NCI-H128 (cell line): ENCODE measurements at regions not wholly inside any gene's neighbourhood (a gene's known extent, or its start where the extent isn't known, plus 50 kb on each side); places are given as distances from the start of the nearest gene placed in this dataset.

Source experiments
- DNase-seq: peaks from one replicate; lab custom pipeline; 2025; ENCODE audit not compliant: unreplicated experiment; lab: John Stamatoyannopoulos, UW

DNA sequence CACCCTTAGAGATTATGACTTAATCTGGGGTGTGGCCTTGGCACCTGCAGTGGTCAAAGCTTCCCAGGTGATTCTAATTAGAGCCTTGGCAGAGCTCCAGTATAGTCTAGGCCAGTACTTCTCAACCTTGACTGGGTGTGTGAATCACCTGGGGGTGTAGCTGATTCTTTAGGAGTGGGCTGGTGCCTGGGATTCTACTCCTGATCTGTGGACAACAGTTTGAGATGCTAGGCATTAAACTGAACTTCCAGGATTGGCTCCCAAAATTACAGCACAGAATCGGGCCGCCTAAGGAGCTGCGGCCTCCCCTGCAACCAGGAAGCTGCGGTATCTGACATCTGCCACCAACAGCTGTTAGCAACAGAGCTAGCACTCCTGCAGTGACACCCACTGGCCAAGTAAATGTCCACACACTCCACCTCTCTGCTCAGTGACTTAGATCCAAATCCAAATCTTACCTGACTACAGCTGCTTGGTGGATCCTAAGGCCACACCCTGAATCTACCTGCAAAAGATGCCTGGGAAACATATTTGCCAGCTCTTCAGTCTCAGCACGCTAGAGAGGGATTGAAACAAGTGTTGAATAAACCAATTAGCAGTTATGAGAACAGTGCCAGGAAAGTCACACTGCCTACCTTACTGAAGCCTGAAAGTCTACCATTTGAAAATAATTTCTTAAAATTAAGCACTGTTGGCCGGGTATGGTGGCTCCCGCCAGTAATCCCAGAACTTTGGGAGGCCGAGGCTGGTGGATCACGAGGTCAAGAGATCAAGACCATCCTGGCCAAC is 126.7 kb downstream of the UNC5CL start:
- DNase-seq = no peak

DNA sequence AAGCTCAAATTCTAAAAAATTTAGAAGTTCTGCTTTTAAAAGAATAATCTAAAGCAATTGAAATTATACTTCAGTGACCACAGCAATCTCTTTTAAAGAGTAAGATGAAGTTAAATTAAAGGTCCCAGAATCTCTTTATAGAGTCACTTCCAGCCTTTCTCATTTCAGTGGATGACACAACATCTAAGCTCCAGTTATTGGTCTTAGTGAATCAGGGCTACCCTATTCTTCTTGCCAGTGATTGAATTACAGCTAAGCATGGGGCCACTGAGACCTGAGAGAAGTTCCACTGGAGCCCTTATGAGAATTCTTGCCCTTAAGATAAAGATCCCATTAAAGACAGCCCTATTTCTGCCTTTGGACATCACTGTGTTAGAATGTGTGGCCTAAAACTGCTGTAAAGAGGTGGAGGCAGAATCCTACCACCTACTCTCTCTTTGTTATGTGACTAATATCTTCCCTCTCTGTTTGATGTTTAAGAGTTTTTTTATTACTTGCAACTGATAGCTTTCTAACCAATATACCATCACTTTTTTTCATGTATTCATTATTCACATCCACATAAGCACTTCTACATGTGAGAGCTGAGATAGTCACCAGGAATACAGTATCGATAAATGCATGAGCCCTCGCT is 128.6 kb downstream of the UNC5CL start:
- DNase-seq = no peak

DNA sequence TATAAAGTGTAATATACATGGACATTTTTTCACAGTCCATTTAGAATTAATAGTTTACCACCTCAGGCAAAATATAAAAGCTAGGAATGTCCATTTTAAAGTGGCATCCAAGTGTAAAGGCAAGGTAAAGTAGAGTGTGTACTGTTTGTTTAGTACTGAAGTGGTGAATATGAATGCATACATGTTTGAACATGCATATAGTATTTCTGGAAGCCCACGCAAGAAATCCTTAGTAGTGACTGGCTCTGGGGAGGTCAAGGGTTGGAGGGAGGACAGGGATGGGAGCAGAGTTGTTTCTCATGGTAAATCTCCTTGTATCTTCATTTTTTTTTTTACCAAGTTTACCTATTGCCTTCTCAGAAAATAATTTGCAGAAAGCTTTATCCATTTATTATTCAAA is 129.2 kb downstream of the UNC5CL start:
- DNase-seq = no peak

DNA sequence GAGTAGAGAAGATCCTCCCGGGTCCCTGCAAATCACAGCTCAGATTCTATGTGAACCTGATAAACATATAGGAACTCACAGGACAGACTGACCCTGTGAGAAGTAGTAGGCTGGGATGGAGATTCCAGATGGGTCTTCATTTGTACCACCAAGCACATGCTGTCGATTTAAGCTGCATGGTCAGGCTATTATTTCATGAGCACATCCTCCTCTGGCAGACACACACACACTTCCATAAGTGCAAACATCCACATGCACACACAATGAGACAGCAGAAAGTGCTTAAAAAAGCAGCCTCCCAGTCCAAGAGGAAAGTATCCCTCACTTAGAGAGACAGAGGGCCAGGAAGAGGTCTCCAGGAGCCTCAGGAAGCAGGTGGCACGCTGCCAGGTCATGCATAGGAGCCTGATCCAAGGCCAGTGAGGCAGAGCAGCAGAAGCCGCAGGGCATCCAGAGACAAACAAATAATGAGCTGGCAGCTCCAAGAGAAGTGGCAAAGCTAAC is 131.8 kb downstream of the UNC5CL start:
- DNase-seq = peak; percentile 72

DNA sequence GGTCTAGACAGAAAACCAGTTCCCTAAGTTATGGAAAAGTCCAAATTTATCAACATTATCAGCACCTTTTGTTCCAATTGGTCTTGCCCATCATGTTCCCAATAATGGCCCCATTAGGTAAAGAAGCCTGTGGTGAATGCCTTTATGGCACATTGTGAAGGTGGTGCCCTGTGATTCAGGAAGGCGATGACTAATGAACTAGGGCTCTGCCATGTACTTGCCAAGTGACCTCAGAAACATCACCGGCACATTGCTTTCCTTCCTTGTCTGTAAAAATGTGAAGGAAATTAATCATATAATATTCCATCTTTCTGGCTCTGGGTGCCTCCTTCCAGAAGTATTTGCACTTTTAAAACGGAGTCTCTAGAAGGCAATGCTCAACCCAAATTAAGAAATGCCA is 132.3 kb downstream of the UNC5CL start:
- no peak for DNase-seq

DNA sequence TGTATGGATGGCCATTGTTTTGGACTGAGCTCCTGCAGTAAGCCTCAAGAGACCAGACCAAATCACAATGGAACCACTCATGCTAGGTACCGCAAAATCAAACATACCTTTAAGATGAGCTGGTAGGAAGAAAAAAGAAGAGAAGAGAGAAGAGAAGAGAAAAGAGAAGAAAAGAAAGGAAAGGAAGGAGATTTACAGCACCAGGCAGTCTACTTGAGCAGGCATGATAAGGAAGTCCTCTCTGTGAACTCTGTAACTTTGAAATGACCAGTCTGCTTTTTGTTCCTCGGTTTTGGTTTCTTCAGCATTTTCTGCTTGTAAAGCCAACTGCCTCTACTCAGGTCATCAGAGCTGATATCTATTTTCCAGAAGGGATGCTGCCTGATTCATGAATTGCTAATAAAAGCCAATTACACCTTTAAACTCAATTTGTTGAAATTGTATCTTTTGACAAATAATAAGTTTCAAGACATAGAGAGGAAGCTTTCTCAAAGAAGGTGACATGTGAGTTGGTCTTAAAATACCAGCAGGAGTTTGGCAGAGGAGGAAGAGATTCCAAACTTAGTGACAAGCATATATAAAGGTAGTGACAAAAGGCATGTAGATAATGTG is 134.3 kb downstream of the UNC5CL start:
- no peak for DNase-seq

DNA sequence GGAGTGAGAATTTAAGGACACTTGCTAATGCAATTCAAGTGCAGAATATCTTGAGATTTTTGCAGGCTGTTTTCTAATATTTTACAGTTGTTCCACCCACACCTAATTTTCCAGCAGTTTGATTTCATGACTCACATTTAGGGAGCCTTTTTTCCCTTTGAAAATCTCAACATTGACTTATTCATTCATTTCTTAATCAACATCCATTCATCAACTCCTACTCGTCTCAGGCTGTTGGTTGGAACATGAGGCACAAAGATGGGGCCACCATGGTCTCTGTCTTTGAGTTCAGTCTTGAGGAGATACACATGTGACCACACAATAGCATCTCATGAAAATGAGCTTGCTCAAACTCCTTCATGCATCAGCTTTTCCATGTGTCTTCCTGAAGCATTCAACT is 135.6 kb downstream of the UNC5CL start:
- DNase-seq = no peak

DNA sequence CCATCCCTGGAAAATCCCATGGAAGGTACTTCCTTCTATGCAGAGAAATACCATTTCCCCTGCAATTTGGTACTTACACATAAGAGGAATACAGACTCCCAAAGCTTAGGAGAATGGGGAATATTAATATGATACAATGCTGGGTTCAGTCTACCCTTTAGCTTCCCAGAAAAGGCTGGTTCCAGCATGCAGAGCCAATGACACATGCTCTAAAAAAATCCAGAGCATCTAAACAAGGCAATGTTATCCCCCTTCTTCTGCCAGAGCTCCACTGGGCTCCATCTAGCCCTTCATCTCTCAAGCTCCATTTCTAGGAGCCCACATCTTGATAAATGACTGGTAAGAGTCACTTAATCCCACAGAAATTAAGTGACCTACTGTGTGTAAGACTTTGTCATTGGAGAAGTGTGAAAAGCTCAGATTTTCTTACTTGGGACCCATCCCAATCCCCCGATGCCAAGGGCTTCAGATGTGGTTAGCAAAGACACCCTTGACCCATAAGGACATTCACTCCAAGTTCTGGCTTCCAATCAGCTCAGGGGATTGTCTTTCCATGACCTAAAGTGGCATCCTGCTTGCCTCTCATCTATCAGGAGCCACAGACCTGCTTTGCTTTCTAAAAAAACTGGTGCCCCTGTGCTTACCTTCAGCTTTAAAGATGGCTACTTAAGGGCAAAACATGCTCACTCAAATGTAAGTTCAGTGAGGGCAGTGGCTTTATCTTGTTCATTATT is 137.5 kb downstream of the UNC5CL start:
- DNase-seq = no peak

DNA sequence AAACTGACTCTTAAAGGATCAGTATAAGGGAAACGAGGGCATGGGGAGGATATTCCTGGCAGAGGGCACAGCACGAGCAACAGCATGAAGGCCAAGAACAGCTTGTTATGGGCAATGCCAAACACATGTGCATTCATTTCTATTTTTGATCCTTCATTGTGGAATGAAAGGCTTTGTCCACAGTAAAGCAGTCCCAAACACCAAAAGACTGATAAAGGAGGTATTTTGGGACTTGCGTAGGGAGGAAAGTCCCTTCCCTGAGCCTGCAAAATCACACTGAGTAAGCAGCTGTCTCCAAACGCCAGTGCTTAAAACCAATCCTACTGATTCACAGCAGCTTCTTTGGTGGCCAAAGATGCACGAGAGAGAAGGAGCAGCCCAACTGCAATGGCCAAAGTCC is 138.2 kb downstream of the UNC5CL start:
- no peak for DNase-seq

DNA sequence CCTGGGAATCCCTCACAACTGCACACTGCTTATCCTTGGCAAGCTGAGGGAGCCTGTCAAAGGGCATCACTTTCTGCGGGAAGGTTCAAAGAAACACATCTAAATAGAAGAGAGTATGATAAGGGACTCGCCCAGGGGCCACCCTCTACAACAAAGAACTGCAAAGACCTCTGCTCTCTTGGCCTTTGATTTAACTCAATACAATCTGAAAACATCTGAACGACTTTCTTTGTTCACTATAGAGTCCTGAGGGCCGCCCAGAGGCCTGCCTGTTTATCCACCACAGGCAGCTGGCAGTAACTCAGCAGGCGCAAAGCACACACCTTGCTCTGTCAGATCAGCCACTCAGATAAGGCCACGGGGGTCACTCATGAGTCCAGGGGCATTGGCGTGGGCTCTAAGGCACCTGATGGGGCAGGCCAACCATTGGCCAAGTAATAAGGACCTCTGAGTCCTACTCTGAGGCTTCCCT is 139.3 kb downstream of the UNC5CL start:
- no peak for DNase-seq

DNA sequence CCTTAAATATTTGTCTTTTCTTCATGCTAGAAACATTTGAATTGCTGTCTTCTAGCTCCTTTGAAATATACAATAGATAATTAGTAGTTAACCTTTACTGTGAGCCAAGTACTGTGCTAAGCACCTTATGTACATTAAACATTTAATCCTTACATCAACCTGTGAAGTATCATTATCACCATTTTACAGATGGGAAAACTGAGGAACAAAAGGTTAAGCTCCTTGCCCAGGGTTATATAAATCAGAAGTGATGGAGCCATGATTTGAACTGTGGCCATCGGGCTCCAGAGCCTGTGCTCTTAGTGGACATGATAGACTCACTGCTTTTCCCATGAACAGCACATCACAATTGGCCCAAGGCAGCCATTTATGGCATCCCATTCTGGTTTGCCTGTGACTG is 140.9 kb downstream of the UNC5CL start:
- no peak for DNase-seq

DNA sequence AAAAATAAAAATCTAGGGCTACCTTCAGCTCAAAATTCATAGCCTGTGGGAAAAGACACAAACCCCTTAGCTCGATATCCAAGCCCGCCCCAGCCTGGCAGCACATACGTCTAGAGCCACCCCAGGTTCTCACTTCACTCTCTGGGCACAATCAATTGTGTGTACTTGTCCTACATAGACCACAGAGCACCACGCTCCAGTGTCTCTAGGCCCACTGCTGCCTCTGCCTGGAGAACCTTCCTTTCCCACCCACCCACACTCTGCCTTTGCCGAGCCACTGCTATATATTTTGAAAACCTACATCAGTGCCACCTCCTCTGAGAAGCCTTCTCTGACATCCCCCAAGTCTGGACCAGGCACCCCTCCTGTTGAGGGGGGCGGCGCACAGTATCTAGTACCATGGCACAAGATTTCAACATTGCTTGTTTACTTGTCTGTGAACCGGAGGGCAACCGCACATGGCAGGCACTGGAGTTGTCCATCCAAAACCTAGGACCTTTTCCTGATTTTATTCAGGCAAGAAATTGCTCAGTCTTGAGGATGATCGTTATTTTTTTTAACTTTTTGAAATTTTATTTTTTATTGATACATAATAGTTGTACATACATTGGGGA is 141.5 kb downstream of the UNC5CL start:
- DNase-seq = no peak

DNA sequence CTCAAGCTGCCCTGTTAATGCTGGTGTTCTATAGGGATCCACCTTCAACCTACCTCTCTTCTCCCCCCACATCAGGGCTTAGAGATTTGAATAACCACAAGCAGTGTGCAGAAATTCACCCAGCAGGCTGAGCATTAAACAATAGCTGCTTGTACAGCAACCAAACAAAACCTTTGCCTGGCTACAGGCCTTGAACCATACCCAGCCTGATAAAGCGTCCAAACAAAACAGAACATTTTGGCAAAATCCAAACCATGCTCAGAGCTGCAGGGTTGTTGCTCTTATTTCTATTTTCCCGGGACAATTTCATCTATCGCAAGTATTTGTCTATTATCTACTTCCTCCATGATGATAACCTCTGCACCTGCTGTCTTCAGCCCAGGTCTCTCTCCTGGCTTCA is 142.3 kb downstream of the UNC5CL start:
- DNase-seq = no peak

DNA sequence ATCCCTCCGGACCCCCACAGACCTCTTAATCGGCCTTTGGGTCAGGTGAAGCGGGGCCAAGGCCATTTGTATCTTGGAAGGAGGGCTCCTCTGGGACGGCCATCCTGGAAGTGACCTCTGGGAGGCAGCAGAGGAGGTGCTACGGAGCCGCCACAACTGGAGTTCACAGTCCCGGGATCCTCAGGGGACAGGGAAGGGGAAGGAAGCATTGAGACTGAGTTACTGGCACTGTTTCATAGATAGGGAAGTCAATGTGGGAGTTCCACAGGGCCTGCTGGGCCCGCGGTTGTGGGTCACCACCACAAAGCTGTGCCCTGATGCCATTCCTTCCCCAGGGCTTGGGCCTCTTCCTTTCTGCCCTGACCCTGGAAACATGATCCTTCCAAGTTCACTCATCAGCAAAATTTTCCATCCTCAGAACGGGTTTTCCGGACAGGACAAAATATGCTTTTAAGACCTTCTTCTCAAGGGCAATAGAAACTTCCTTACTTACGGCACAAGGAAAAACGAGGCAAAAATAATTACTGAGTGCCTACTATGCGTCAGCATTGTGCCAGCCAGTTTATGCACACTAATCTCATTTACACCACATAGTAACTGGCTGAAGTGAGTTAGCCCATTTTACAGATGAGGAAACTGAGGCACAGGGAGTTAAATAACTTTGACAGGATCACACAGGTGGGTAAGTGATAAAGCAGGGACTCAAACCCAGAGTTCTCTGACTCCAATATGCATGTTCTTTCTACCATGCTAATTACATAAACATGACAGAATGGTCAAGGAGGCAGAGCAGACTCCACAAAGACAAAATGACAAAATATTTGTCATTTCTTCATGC is 143.8 kb downstream of the UNC5CL start:
- no peak for DNase-seq

DNA sequence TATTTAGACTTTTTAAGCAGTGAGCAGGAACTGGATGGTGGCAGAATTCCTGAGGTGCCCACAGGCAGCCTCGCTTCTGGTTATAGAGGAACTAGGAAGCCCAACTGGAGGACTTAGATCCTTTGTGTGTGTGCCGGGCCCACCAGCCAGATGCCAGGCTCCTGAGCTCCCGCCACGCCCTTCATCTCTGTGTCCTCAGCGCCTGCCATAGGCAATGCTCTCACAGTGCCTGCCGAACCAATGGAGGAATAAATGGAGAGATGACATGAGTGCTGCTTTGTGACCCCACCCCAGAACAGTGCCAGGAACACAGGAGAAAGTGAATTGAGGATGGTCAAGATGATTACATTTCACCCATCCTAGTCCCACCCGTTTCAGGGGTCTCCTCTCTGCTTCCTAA is 146.0 kb downstream of the UNC5CL start:
- DNase-seq = no peak

DNA sequence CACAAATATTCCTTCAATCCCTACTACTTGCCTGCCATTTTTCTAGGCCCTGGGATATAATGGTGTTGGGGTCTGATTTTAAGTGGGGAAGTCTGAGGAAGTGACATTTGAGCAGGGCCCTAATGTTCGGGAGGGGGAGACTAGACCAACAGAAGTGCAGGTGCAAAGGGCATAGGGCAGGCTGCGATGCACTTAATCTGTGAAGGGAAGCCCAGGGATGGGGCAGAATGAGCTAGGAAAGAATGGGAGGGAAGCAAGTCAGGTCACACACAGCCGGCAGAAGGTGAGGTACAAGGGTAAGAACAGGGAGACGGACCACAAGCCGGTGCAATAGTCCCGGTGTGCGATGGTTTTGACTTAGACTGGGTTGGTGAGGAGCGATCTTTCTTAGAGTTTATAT is 146.8 kb downstream of the UNC5CL start:
- DNase-seq = no peak

DNA sequence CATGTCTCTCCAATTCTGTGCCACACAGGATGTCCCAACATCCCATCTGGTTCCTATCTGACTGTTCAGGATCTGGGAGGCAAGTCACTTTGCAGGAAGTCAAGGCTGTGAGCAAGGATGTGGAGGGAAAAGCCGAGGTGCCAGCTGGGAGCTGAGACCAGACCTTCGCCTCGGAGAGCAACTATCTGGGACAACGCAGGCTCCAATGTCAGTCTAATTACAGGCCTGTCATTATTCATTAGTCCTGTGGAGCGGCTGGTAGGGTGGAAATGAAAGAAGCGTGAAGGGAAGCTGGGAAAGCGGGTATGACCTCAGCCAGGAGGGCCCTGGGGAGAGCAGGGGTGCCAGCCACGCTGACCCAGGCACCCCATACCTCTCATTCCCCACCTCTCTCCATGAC is 147.3 kb downstream of the UNC5CL start:
- DNase-seq = no peak

DNA sequence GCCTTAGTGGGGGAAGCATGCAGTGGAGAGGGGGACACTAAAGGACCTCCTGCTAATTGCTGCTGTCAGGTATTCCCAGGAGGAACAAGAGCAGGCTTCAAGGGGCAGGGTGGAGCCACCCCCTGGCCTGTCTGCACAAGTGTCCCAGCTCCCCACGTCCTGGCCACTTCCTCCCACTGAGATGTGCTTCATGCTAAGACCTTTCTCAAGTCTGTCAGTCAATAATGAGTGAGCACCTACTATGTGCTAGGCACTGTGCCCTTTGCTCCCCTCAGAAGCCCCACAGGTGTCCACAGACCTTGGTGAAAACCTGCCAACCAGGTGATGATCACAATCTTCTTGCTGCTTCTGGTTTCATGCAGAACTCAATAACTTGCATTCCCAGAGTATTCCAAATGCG is 147.9 kb downstream of the UNC5CL start:
- DNase-seq = no peak

DNA sequence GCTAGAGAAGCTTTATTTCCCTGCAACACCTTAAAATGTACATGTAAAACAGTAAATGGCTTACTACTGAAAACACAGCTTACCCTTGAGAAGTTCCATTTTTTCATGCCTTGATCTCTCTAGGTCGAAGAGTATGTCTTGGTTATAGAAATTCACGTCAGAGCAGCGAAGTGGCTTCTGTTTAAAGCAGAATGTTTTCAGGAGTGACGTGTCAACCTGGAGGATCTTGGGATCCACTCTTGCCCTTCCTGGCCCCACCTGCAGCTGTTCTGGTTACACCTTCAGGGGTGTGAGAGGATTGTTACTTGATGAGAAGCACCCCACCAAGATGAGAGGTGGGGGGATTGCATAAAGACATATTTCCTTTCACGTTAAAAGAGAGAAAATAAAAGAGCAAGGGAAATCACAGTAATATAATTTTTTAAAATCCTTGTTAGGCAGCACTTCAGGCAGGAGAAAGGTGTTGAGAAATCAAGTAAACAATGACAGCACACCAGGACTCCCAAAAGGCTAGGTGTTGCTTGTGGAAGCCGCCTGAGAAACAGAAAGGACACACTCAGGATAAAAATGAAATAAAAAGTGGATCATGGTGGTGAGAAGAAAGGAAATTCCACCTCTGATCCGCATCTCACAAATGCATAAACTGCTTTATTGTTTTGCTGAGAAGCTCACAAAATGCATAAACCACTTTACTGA is 149.7 kb downstream of the UNC5CL start:
- DNase-seq = no peak
